VCaP (cell line): ENCODE measurements at regions not wholly inside any gene's neighbourhood (a gene's known extent, or its start where the extent isn't known, plus 50 kb on each side); places are given as distances from the start of the nearest gene placed in this dataset.

Source experiments
- H3K27ac ChIP-seq: fragments of 450-650 bp; 2 replicates; pipeline ENCODE4 v1.5.1; 2017
- CTCF ChIP-seq: fragments of 450-650 bp; conservative IDR thresholded peaks from 2 replicates; pipeline ENCODE4 v1.5.1; 2017; ENCODE audit warnings: mild to moderate bottlenecking, moderate library complexity

- no peak for TF ChIP-seq CTCF
- no peak overlapping the region for H3K27ac ChIP-seq
Observed at GRCh38 chr5:175012267-175012666, 287.9 kb downstream of the MSX2 start.

DNA sequence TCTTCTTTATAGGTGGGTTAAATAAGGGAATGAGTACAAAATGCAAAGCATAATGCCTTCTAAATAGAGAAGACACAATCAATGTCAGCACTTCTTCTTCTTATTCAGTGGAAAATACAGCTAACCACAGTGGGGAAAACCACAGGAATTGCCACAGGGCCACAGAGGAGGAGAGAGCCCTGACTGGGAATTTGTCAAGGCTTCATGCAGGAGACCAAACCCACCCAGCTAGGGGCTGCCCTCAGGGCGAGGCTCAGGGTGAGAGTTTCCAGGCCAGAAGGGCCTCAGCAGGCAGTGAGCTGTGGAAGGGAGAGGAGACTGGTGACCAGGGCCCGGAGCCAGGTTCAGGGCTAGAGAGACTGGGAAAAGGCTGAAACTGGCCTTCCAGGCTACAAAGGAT lies 279.1 kb downstream of the MSX2 start:
- H3K27ac ChIP-seq: no peak overlapping the region
- TF ChIP-seq CTCF: no peak

DNA sequence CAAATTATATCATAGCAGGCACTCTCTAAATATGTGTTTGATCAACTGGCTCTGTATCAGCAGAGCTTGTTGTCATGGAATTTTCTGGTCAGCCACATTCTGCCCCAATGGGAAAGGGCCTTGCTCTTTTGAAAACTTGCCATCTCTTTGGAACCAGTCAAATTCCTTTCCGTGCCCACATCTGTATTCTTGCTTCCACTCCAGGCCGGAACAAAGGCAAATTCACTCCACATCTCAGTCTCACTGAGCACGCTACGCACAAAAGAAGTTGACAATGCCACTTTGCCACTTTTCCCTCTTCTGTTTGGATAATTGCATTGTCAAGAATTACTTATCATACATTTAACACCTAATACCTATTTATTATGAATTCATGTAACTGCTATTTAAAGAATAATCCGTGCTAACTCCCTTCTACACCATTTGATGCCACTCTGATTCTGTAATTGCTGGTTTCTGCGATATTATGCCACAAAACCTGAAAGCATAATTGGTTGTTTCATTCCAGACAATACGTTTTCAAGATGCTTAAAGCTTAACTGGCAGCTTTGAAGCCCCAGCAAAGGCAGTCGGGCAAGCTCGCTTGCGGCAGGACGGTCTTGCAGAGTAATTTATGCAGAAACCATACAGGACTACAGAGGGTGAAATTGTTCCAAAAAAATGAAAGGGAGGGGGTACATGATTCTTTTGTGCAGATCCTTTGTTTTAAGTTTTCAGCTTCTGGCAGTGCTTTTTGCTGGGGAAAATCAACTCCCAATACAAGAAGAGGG lies 277.7 kb downstream of the MSX2 start:
- no peak for TF ChIP-seq CTCF

GRCh38 chr5:175001311-175001710 lies 276.9 kb downstream of the MSX2 start:
- TF ChIP-seq CTCF: no peak

More for the DNA sequence above, 277.7 kb downstream of the MSX2 start:
- no peak overlapping the region for H3K27ac ChIP-seq

GRCh38 chr5:174999581-174999980 lies 275.2 kb downstream of the MSX2 start:
- H3K27ac ChIP-seq: no peak overlapping the region

More at GRCh38 chr5:175001311-175001710, 276.9 kb downstream of the MSX2 start:
- H3K27ac ChIP-seq: no peak overlapping the region

DNA sequence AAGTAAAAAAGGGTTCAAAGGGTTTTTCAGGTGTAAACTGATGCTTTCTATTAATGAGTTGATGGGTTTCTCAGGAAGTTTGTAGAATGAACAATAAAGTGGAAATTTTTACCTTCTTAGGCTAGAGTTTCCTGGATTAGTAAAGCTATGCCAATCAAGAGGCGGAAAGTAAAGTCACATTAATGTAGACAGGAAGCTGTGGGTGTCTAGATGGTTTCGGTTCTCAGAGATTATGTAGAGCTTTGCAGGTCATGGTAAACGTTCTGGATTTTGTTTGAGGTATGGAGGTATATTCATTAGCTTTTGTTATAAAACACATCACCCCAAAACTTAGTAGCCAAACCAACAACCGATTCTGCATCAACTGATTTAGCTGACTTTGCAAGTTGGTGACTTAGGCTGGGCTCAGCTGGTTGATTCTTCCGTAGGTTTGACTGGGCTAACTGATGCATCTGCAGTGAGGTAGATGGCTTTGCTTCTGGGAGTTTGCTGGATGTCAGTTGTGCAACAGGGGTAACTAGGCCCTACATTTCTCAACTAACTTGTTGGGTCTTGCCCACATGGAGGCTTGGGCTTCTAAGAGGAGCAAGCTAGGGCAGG lies 273.8 kb downstream of the MSX2 start:
- TF ChIP-seq CTCF: no peak
- no peak overlapping the region for H3K27ac ChIP-seq

More at GRCh38 chr5:174999581-174999980, 275.2 kb downstream of the MSX2 start:
- no peak for TF ChIP-seq CTCF

DNA sequence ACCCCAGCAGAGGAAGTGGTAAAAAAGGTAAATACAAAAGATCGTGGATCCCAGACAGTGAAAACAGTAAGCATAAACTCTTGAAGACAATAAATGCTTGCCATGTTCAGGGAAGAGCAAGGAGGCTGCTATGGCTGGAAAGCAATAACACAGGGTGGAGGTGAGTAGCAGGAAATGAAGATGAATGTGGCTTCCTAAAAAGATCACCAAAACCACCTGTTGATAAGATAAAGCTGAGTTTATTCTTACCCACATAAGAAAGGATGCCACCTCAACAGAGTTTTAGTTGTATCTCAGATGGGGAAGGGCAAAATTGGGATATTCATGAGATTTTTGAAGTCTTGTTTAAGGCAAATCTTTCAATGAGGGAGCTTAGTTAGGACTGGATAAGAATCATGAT lies 273.3 kb downstream of the MSX2 start:
- TF ChIP-seq CTCF: no peak
- H3K27ac ChIP-seq: no peak overlapping the region
